ENCODE measurements at regions not wholly inside any gene's neighbourhood (a gene's known extent, or its start where the extent isn't known, plus 50 kb on each side); places are given as distances from the start of the nearest gene placed in this dataset.

DNA sequence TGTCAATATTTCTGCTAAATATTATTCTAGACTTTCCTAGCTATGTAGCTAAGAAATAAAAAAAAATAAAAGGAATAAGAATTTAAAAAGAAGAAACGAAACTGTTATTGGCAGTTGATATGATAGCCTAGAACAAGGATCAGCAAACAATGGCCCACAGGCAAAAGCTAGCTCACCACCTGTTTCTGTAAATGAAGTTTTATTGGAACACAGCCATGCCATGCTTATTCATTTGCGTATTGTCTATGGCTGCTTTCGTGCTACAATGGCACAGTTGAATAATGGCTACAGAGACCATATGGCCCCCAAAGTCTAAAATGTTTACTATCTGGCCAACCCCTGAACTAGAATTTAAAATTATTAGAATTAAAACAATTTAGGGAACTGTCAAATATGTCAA, 952.6 kb upstream of the MAP3K7 start:
- H3K4me3 ChIP-seq (ENCODE audit: low read depth, low read length), result no peak overlapping the region
- DNase-seq (ENCODE audit: low read depth), result no peak
- TF ChIP-seq, protein P1, sequence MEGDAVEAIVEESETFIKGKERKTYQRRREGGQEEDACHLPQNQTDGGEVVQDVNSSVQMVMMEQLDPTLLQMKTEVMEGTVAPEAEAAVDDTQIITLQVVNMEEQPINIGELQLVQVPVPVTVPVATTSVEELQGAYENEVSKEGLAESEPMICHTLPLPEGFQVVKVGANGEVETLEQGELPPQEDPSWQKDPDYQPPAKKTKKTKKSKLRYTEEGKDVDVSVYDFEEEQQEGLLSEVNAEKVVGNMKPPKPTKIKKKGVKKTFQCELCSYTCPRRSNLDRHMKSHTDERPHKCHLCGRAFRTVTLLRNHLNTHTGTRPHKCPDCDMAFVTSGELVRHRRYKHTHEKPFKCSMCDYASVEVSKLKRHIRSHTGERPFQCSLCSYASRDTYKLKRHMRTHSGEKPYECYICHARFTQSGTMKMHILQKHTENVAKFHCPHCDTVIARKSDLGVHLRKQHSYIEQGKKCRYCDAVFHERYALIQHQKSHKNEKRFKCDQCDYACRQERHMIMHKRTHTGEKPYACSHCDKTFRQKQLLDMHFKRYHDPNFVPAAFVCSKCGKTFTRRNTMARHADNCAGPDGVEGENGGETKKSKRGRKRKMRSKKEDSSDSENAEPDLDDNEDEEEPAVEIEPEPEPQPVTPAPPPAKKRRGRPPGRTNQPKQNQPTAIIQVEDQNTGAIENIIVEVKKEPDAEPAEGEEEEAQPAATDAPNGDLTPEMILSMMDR (IDR thresholded peaks at IDR 0.05; ENCODE audit: control insufficient read depth, extremely low read depth, insufficient read depth), result no peak

DNA sequence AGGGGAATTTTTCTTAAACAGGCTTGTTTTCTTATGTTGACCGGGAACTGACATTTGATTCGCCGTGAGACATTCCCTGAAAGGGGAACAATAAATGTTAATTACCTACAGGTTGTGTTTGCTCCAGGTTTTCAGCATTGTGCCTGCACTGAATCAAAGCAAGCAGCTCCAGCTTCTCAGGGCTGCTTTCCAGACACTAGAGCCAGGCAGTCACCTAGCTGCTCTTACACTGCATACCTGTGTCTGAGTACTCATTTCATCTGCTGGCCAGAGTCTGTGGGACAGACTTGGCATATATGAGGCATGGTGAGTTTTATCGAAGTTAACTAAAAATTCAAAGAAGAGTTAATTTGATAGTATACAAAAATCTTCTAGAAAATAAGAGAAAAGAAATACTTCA, 951.8 kb upstream of the MAP3K7 start:
- TF ChIP-seq, protein P1 (IDR thresholded peaks at IDR 0.05; ENCODE audit: control insufficient read depth, extremely low read depth, insufficient read depth), result no peak
- DNase-seq (ENCODE audit: low read depth), result no peak

DNA sequence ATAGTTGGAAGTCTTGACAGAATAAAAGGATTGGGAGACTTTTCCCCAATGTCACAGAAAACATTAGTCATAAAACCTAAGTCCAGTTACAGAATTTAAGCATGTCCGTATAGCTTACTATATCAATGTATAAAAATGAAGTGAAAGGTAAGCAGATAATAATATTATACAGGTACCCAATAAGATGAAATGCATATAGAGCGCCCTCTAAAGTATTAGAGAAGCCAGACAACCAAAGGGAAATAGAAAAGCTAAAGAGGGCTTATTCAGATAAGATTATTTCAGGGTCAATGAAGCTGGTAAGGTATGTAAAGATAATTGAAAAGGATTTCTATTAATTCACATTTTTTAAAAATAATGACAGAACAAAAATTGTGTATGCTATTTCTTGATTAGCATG, 947.7 kb upstream of the MAP3K7 start:
- TF ChIP-seq, protein P1 (IDR thresholded peaks at IDR 0.05; ENCODE audit: control insufficient read depth, extremely low read depth, insufficient read depth), result no peak
- DNase-seq (ENCODE audit: low read depth), result no peak
- no peak overlapping the region for H3K4me3 ChIP-seq (ENCODE audit: low read depth, low read length)

More for the DNA sequence above, 951.8 kb upstream of the MAP3K7 start:
- no peak overlapping the region for H3K4me3 ChIP-seq (ENCODE audit: low read depth, low read length)

DNA sequence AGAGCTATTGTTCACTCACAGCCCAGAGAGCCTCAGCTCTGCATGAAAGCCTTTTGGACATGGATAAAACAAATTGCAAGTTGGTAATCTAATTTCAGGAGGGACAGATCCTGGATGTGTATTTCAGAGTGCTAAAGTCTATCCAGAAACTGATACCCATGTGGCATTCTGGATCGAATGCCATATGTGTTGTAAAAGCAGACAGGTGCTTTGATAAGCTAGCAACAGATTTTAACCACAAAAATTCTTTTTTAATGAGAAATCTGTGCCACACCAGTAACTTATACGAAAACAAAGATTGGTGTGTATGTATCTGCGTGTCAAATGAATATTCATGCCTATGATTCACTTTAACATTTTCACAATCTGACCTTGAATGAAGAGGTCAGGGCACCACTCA, 936.6 kb upstream of the MAP3K7 start:
- TF ChIP-seq, protein P1 (IDR thresholded peaks at IDR 0.05; ENCODE audit: control insufficient read depth, extremely low read depth, insufficient read depth), result no peak
- DNase-seq (ENCODE audit: low read depth), result no peak
- H3K4me3 ChIP-seq (ENCODE audit: low read depth, low read length), result no peak overlapping the region

DNA sequence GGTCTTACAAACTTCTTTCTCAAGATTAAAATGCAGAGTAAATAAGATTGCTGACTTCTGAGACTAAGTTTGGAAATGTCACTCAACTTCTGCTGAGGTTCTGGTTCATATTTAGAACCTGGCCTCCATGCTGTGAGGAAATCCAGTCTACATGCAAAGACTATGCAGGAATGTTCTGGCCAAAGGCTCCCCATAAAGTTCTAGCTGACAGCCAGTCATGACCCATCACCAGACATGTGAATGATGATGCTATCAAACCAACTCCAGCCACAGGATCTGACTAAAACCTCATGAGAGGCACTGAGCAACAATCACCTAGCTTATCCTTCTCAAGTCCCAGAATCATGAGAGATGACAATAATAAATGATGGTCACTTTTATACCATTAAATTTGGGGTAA, 935.1 kb upstream of the MAP3K7 start:
- H3K4me3 ChIP-seq (ENCODE audit: low read depth, low read length), result no peak overlapping the region
- TF ChIP-seq, protein P1 (IDR thresholded peaks at IDR 0.05; ENCODE audit: control insufficient read depth, extremely low read depth, insufficient read depth), result no peak
- no peak for DNase-seq (ENCODE audit: low read depth)

DNA sequence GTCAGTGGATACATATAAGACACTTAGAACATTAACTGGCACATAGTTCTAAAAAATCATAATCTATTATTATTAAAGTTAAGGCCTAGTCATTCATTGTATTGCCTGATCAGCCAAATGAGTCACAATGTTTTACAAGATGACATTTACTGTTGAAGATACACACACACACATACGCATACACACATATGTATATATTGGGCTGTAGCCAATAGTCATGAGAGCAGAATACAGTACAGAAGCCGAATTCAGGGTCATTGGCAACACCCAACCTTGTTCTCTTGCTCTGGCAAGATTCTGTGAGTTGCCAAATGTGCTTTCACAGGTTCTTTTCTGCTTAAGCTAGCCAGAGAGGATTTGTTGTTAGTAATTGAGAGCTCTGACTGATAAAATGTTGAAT, 922.8 kb upstream of the MAP3K7 start:
- H3K4me3 ChIP-seq (ENCODE audit: low read depth, low read length), result no peak overlapping the region
- DNase-seq (ENCODE audit: low read depth), result peak; percentile 75
- TF ChIP-seq, protein P1 (IDR thresholded peaks at IDR 0.05; ENCODE audit: control insufficient read depth, extremely low read depth, insufficient read depth), result no peak

DNA sequence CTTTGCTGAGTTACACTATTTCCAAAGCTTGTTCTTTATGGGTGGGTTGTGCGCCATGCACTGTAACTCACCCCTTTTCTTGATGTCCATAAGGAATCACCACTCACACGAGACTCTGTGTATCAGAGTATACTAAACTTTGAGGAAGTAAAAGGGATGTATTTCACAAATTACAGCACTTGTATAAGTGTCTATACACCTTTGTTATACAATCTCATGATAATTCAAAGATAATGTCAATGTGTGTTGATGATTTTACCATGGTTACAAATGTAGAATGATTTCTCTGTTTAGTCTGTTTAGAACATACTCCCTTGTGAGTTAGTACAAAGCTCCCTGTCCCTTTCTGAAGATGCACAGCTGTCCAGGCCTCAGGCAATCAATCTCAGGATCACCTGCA, 922.2 kb upstream of the MAP3K7 start:
- no peak overlapping the region for H3K4me3 ChIP-seq (ENCODE audit: low read depth, low read length)
- DNase-seq (ENCODE audit: low read depth), result no peak
- TF ChIP-seq, protein P1 (IDR thresholded peaks at IDR 0.05; ENCODE audit: control insufficient read depth, extremely low read depth, insufficient read depth), result no peak
